Heart right ventricle (tissue), 16 donors: ENCODE measurements at regions not wholly inside any gene's neighbourhood (a gene's known extent, or its start where the extent isn't known, plus 50 kb on each side); places are given as distances from the start of the nearest gene placed in this dataset.

Experiments used
- ATAC-seq, 8 donors: fragments of 200-7000 bp; cut with Tn5 transposase; one replicate each; pipeline ENCODE4 v1.9.1; 2020; ENCODE audit warnings: mild to moderate bottlenecking in 8 of 8, moderate library complexity in 8 of 8, moderate number of reproducible peaks in 1 of 8
- DNase-seq, 2 donors: peaks; one replicate each; pipeline ENCODE4 v3.0.0-alpha.2; 2020
- H3K27ac ChIP-seq, 10 donors: fragments of 200-600 bp; sonication (generic) in 2 of 10; one replicate each; pipeline versions ENCODE4 v1.5.0 to v1.8.0; 2020 to 2022; ENCODE audit warnings: mild to moderate bottlenecking in 3 of 10
- H3K27me3 ChIP-seq, 7 donors: fragments of 200-600 bp; one replicate each; pipeline ENCODE4 v1.8.0; 2021 to 2022; ENCODE audit warnings: mild to moderate bottlenecking in 2 of 7
- H3K36me3 ChIP-seq, 9 donors: fragments of 200-600 bp; sonication (generic) in 1 of 9; one replicate each; pipeline versions ENCODE4 v1.5.0 to v1.8.0; 2020 to 2022; ENCODE audit warnings: mild to moderate bottlenecking in 2 of 9
- H3K4me1 ChIP-seq, 9 donors: fragments of 200-600 bp; sonication (generic) in 1 of 9; one replicate each; pipeline versions ENCODE4 v1.5.0 to v1.8.0; 2020 to 2022; ENCODE audit warnings: mild to moderate bottlenecking in 4 of 9
- H3K4me3 ChIP-seq, 10 donors: fragments of 200-600 bp; sonication (generic) in 2 of 10; one replicate each; pipeline versions ENCODE4 v1.5.0 to v1.8.0; 2020 to 2022; ENCODE audit warnings: mild to moderate bottlenecking in 7 of 10, moderate library complexity in 2 of 10
- H3K9me3 ChIP-seq, 11 donors: fragments of 200-600 bp in 10 of 11; sonication (generic) in 2 of 11; one replicate each; pipeline versions ENCODE4 v1.5.0 to v1.8.0; 2013 to 2022; ENCODE audit warnings: mild to moderate bottlenecking in 2 of 11, control low read depth in 1 of 11, moderate library complexity in 1 of 11
- WGBS, 2 donors: extraction: QIAGEN DNeasy Blood & Tissue Kit; methylation state at CpG; one replicate each; pipeline ENCODE4 v1.1.7; 2013; ENCODE audit warnings: inconsistent platforms in 1 of 2; 5-methylcytosine and 5-hydroxymethylcytosine counted together
- intact Hi-C, 10 donors: fragments of 100-400 bp; cut with DNase I; formaldehyde crosslinking; loops; one replicate each; pipeline versions ENCODE4 v1.11.1 to v1.14.2; 2022
- TF ChIP-seq, protein P1 (sequence below), 9 donors: fragments of 200-600 bp; sonication (generic) in 2 of 9; IDR thresholded peaks; one replicate each; pipeline versions ENCODE4 v1.5.0 to v1.8.0; 2021 to 2022; ENCODE audit warnings: antibody characterized with exemption in 9 of 9, mild to moderate bottlenecking in 5 of 9, moderate library complexity in 1 of 9
- donor health status: Arrhythmogenic right ventricular cardiomyopathy.
- donor health status: ischemic (EF 13 %, LVEDD 7.1; RV severe dilation, severe dysfunction).
- donor health status: healthy with polysubstance abuse.
- donor health status: DM: no; HTN: yes; CAD: no.
- donor health status: DM: no; HTN: no; CAD: no.
- donor health status: ischemic (EF 25% LVEDD 6.9; RV normal size, moderate dysfunction).
- donor health status: ischemic (EF 25% LVEDD 5.7; RV mildly dilated, moderate dysfunction).
- donor health status: healthy.
- donor health status: DM: yes; HTN: yes; CAD: no.
- donor health status: Ischemic cardiomyopathy.
- donor health status: ischemic (EF 35%, LVEDD 5.7; RV mildly dilated, moderate dysfunction).
- donor health status: nonischemic (EF 11% LVEDD 7.7; RV severe dilation, severe dysfunction).
- donor health status: DM: yes; HTN: yes; CAD: no.
- donor health status: PGD.
- donor health status: ischemic (EF 29% LVEDD 5.4; RV normal size, mild dysfunction).
- donor health status: nonischemic (EF 23%, LVEDD 6.1; RV moderate dilation, normal function).

DNA sequence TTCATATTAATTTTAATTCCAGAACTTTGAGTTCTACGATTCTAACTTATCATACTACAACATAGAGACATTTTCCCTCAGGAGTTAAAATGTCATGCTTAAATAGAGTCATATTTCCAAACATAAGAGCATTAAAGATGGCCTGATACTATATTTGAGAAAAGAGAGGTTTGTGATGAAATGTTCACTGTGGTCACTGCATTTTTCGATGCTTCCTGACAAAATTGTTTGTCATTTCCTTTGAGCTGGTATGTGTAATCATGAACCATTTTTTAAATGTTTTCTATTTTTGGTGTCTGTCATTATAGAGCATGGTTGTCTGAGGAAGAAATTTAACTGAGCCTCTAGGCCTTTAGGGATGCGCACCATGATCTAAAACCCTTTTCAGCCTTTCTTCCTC is 721.4 kb upstream of the NR2F2 start:
- intact Hi-C loops = loop anchor here in 2 of 10 donors (5.0 to 10.0 kb wide), 2 partner anchors 233 to 716 kb away; no protein-coding TSS in a partner anchor
- WGBS, 2 donors = 77 to 80% methylated on average over 3 of the region's 3 CpGs
- H3K4me1 ChIP-seq = peaks cover 0 to 18% (median 5%) of the 10 kb centered on the region in 9 donors
- H3K27me3 ChIP-seq = no peaks in the 10 kb centered on the region
- H3K27ac ChIP-seq = no peak overlapping the region
- no peak overlapping the region for H3K4me3 ChIP-seq
- TF ChIP-seq, protein P1, sequence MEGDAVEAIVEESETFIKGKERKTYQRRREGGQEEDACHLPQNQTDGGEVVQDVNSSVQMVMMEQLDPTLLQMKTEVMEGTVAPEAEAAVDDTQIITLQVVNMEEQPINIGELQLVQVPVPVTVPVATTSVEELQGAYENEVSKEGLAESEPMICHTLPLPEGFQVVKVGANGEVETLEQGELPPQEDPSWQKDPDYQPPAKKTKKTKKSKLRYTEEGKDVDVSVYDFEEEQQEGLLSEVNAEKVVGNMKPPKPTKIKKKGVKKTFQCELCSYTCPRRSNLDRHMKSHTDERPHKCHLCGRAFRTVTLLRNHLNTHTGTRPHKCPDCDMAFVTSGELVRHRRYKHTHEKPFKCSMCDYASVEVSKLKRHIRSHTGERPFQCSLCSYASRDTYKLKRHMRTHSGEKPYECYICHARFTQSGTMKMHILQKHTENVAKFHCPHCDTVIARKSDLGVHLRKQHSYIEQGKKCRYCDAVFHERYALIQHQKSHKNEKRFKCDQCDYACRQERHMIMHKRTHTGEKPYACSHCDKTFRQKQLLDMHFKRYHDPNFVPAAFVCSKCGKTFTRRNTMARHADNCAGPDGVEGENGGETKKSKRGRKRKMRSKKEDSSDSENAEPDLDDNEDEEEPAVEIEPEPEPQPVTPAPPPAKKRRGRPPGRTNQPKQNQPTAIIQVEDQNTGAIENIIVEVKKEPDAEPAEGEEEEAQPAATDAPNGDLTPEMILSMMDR (IDR thresholded peaks at IDR 0.05) = no peak
- DNase-seq (no peak), ATAC-seq (no peak)
- H3K9me3 ChIP-seq = no peaks in the 10 kb centered on the region
- no peaks in the 10 kb centered on the region for H3K36me3 ChIP-seq

DNA sequence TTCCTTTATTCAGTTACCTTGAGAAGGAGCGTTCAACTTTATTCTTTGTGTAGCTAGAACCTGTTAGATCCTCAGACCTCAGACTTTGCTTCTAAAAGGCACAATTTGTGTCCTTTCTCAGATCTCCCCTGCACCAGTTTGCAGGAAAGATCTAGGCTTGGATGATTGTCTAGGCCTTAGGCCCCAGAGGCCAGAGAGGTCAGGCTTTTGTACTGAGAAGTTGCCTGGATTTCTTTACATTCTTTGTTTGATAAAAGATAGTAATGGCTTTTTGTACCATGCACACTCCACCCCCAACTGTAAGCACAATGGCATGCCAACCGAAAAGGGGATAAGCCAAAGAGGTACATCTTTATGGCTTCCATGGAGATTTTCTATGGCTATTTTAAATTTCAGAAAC is 719.6 kb upstream of the NR2F2 start:
- DNase-seq = no peak
- Histone ChIP-seq H3K27me3 (no peaks in the 10 kb centered on the region), H3K9me3 (no peaks in the 10 kb centered on the region), H3K4me3 (no peak overlapping the region), H3K36me3 (no peaks in the 10 kb centered on the region), H3K4me1 (peaks cover 0 to 4% (median 0%) of the 10 kb centered on the region in 9 donors), H3K27ac (no peak overlapping the region)
- TF ChIP-seq, protein P1 (IDR thresholded peaks at IDR 0.05) = no peak
- WGBS, 2 donors = 96 to 99% methylated on average over 2 of the region's 2 CpGs
- intact Hi-C loops = no loop called here
- ATAC-seq = no peak

DNA sequence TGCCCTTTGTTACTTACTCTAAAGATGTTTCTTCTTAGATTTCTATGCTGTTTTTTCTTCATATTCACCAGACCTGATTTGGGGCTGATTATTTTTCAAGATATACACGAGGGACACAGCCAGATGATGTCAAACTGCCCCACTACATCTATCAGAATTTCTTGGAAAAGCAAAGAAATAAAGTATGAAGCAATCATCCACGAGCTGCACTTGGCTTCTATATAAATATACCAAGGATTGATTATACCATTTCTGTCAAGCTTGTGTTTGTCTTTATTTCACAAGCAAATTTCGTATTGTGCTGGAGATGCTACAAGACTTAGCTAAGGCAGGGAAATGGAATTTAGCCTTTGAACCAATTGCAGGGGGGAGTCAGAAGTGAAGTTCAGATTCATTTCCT is 715.1 kb upstream of the NR2F2 start:
- Histone ChIP-seq H3K9me3 (no peaks in the 10 kb centered on the region), H3K4me1 (peaks cover 0 to 5% (median 0%) of the 10 kb centered on the region in 9 donors), H3K27me3 (no peaks in the 10 kb centered on the region), H3K4me3 (no peak overlapping the region), H3K27ac (peak overlapping the region in 3 of 10 donors; percentile 18 to 46 (median 37)), H3K36me3 (no peaks in the 10 kb centered on the region)
- TF ChIP-seq, protein P1 (IDR thresholded peaks at IDR 0.05) = no peak
- no peak for DNase-seq
- intact Hi-C loops = no loop called here
- no peak for ATAC-seq
- WGBS, 2 donors = 58 to 70% methylated on average over 3 of the region's 3 CpGs

DNA sequence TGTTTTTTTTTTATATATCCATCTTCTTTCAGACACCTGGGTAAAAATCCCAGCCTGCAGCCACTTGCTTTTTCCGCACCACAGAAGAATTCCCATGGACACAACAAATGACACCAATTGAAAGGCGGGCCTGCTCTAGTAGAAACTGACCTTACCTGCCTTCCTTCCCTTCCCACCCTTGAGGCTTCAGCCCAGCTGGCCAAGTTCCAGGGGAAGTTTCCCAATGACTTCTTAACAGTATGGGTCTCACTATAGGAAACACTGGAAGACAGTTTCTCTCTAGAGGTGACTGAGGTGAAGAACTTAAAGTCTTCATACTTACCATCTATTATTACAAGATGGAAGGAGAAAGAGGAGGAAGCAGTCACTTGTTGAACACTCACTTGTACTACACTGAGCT is 714.2 kb upstream of the NR2F2 start:
- H3K36me3 ChIP-seq = no peaks in the 10 kb centered on the region
- WGBS, 2 donors = 97 to 98% methylated on average over 2 of the region's 2 CpGs
- peak overlapping the region in 2 of 10 donors; percentile 36 to 40 for H3K27ac ChIP-seq
- peaks cover 0 to 11% (median 0%) of the 10 kb centered on the region in 9 donors for H3K4me1 ChIP-seq
- no peaks in the 10 kb centered on the region for H3K9me3 ChIP-seq
- intact Hi-C loops = no loop called here
- ATAC-seq (no peak), DNase-seq (peak in 1 of 2 donors; percentile 9)
- TF ChIP-seq, protein P1 (IDR thresholded peaks at IDR 0.05) = no peak
- H3K4me3 ChIP-seq = no peak overlapping the region
- H3K27me3 ChIP-seq = no peaks in the 10 kb centered on the region
